AG04450 (cell line): ENCODE measurements at regions not wholly inside any gene's neighbourhood (a gene's known extent, or its start where the extent isn't known, plus 50 kb on each side); places are given as distances from the start of the nearest gene placed in this dataset.

ENCODE experiments used
- CTCF ChIA-PET: fragments of 300-600, 350-600 bp; formaldehyde crosslinking; extraction: SDS; loops from one replicate; lab custom pipeline; 2022; ENCODE audit warnings: antibody characterized with exemption, inconsistent platforms; lab: Charles Lee
- POLR2A ChIA-PET: fragments of 350-600 bp; formaldehyde crosslinking; extraction: SDS; loops from one replicate; lab custom pipeline; 2021; ENCODE audit warnings: antibody characterized with exemption, inconsistent platforms; lab: Yijun Ruan, JAX
- DNase-seq: peaks from one replicate; pipeline ENCODE4 v3.0.0-alpha.2; 2011; ENCODE audit warnings: low read depth, low spot score
- H3K27ac ChIP-seq: one replicate; pipeline ENCODE4 v1.5.1; 2012; ENCODE audit warnings: low read depth, low read length, control low read depth
- H3K27me3 ChIP-seq: one replicate; pipeline ENCODE4 v1.6.0; 2012; ENCODE audit warnings: low read length; ENCODE audit not compliant: control insufficient read depth, insufficient read depth
- H3K4me3 ChIP-seq: 2 replicates; pipeline ENCODE4 v1.5.1; 2011; ENCODE audit warnings: mild to moderate bottlenecking, low read depth, low read length, control low read depth
- H3K9me3 ChIP-seq: 2 replicates; pipeline ENCODE4 v1.5.1; 2012; ENCODE audit warnings: low read length; ENCODE audit not compliant: control insufficient read depth, insufficient read depth
- TF ChIP-seq, protein P1 (sequence below): IDR thresholded peaks from 2 replicates; pipeline ENCODE4 v1.5.1; 2011; ENCODE audit warnings: low read depth, low read length, control low read depth, inconsistent platforms

DNA sequence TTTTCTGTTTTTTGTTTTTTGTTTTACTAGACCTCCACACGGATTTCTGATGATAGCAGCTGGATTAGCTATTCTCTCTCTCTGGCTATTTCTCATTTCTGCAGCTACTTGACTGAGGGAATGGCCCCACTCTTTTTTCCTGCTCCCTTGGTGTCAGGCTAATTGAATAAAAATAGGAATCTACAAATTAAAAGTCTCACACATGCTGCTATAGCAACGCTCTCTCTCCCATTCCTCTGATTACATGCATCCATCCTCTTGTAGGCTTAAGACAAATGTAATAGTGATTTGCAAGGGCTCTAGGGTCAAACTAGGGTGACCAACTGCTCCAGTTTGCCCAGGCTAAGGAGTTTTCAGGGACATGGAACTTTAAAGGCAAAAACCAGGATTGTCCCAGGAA, 221.8 kb downstream of the PHLDA1 start:
- TF ChIP-seq, protein P1, sequence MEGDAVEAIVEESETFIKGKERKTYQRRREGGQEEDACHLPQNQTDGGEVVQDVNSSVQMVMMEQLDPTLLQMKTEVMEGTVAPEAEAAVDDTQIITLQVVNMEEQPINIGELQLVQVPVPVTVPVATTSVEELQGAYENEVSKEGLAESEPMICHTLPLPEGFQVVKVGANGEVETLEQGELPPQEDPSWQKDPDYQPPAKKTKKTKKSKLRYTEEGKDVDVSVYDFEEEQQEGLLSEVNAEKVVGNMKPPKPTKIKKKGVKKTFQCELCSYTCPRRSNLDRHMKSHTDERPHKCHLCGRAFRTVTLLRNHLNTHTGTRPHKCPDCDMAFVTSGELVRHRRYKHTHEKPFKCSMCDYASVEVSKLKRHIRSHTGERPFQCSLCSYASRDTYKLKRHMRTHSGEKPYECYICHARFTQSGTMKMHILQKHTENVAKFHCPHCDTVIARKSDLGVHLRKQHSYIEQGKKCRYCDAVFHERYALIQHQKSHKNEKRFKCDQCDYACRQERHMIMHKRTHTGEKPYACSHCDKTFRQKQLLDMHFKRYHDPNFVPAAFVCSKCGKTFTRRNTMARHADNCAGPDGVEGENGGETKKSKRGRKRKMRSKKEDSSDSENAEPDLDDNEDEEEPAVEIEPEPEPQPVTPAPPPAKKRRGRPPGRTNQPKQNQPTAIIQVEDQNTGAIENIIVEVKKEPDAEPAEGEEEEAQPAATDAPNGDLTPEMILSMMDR: no peak
- CTCF ChIA-PET: no interaction called here
- POLR2A ChIA-PET: no interaction called here

DNA sequence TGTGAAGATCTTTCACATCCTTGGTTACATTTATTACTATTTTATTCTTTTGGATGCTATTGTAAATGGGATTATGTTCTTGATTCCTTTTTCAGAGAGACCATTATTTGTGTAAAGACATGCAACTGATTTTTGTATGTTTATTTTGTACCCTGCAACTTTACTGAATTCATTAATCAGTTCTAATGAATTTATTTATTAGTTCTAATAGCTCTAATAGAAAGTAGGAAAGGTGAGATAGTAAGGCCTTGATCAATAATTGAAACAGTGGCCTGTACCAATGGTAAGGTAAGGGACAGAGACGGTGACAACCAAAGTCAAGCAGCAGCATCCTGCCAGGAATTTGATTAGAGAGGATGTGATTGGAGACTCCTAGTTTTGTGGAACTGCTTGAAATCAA, 224.1 kb downstream of the PHLDA1 start:
- H3K27ac ChIP-seq: no peak overlapping the region
- TF ChIP-seq, protein P1: no peak
- CTCF ChIA-PET: no interaction called here
- POLR2A ChIA-PET: no interaction called here
- H3K27me3 ChIP-seq: no peaks in the 10 kb centered on the region
- DNase-seq: no peak
- H3K9me3 ChIP-seq: no peaks in the 10 kb centered on the region
- H3K4me3 ChIP-seq: no peak overlapping the region

More for the DNA sequence above, 221.8 kb downstream of the PHLDA1 start:
- Histone ChIP-seq H3K27ac (no peak overlapping the region), H3K4me3 (no peak overlapping the region), H3K9me3 (no peaks in the 10 kb centered on the region), H3K27me3 (no peaks in the 10 kb centered on the region)
- DNase-seq: no peak

- CTCF ChIA-PET: interaction anchor here (0.7 kb wide), 1 partner anchor 64 kb away, joined by 4 read pairs; no protein-coding TSS in a partner anchor
- H3K4me3 ChIP-seq: no peak overlapping the region
- no peak for DNase-seq
- TF ChIP-seq, protein P1: no peak
- no peak overlapping the region for H3K27ac ChIP-seq
- H3K9me3 ChIP-seq: no peaks in the 10 kb centered on the region
- POLR2A ChIA-PET: no interaction called here
- no peaks in the 10 kb centered on the region for H3K27me3 ChIP-seq
Observed at GRCh38 chr12:75805905-75806304, 225.7 kb downstream of the PHLDA1 start.

DNA sequence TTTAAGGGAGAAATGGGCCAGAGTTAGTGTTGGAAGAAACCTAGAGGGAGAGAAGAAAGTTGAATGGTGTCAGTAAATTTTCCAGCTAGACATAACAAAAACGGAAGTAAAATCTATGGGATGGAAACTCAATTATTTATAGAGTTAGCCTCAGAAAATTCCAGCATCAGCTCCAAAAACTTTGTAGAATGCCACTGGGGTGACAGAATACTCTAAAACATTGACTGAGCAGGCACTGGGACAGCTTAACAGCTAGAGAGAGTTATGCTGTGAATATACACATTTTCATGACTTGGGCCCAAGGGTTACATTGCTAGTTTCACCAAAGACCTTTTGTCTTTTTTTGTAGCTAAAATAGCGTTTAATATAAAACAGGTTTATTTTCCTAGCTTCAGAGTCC, 226.3 kb downstream of the PHLDA1 start:
- CTCF ChIA-PET: interaction anchor here (0.6 to 0.7 kb wide), 3 partner anchors 65 to 651 kb away, joined by 4 read pairs; no protein-coding TSS in a partner anchor
- Histone ChIP-seq H3K27me3 (no peaks in the 10 kb centered on the region), H3K9me3 (no peaks in the 10 kb centered on the region), H3K4me3 (no peak overlapping the region), H3K27ac (no peak overlapping the region)
- TF ChIP-seq, protein P1: no peak
- no peak for DNase-seq
- POLR2A ChIA-PET: no interaction called here

- ChIA-PET POLR2A (no interaction called here), CTCF (interaction anchor here (0.9 kb wide), 1 partner anchor 17 kb away, joined by 4 read pairs; no protein-coding TSS in a partner anchor)
- H3K27ac ChIP-seq: no peak overlapping the region
- no peaks in the 10 kb centered on the region; the same call in 1 of the 2 replicates for H3K9me3 ChIP-seq
- TF ChIP-seq, protein P1: no peak
- H3K27me3 ChIP-seq: no peaks in the 10 kb centered on the region
- DNase-seq: no peak
- no peak overlapping the region for H3K4me3 ChIP-seq
Observed at GRCh38 chr12:75798136-75798926, 233.2 kb downstream of the PHLDA1 start.
